Activated CD4-positive, alpha-beta memory T cell treated with anti-CD3 and anti-CD28 coated beads, Interleukin-2, amount 10 ng/mL, durations not matched to agents 7 days and 5 days (primary cell): ENCODE measurements at regions not wholly inside any gene's neighbourhood (a gene's known extent, or its start where the extent isn't known, plus 50 kb on each side); places are given as distances from the start of the nearest gene placed in this dataset.

Experiments used
- CTCF ChIA-PET: fragments of 350-600 bp; sonication (Branson Sonifier 250); formaldehyde crosslinking; loops from one replicate; lab custom pipeline; 2021; ENCODE audit warnings: antibody characterized with exemption, inconsistent platforms; lab: Charles Lee
- POLR2A ChIA-PET: fragments of 350-600 bp; sonication (Branson Sonifier 250); formaldehyde crosslinking; loops from one replicate; lab custom pipeline; 2021; ENCODE audit warnings: antibody characterized with exemption; lab: Charles Lee
- DNase-seq: peaks from one replicate; pipeline ENCODE4 v3.0.0-alpha.2; 2020
- H3K27ac Mint-ChIP-seq: one replicate; pipeline ENCODE4 v1.8.0; 2021; ENCODE audit warnings: mild to moderate bottlenecking, mixed read lengths
- H3K27me3 Mint-ChIP-seq: one replicate; pipeline ENCODE4 v1.8.0; 2021; ENCODE audit warnings: mixed read lengths
- H3K36me3 Mint-ChIP-seq: one replicate; pipeline ENCODE4 v1.8.0; 2021; ENCODE audit warnings: low read depth, mixed read lengths
- H3K4me1 Mint-ChIP-seq: one replicate; pipeline ENCODE4 v1.8.0; 2021; ENCODE audit warnings: mixed read lengths
- H3K4me3 Mint-ChIP-seq: one replicate; pipeline ENCODE4 v1.8.0; 2021; ENCODE audit warnings: mild to moderate bottlenecking, mixed read lengths
- H3K9me3 Mint-ChIP-seq: one replicate; pipeline ENCODE4 v1.8.0; 2021; ENCODE audit warnings: mixed read lengths

DNA sequence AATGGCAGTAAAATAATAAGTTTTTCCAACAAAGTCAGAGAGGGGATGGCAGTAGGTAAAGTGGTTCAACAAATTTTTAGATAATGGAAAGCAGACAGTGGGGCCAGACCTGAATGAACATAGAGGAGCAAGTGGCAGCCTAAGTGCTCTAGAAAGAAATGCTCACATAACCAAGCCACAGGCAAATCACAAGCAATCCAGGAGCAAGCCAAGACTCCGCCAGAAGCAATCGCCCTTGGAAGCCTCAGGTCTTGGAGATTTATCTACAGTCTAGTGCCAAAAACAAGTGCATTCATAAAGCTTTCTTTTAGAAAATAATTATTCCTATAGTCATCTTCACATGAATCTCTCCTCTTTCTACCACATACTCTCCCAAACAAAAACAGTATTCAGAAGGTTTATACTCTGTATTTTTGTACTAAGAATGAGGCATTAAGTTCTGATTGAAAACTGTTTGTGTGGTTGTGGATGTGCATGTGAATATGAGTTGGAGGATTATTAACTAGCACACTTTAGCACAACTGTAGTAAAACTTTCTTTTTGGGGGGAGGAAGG is 375.5 kb downstream of the CDH9 start:
- ChIA-PET POLR2A (no interaction called here), CTCF (no interaction called here)
- H3K36me3 Mint-ChIP-seq, result no peaks in the 10 kb centered on the region
- H3K27me3 Mint-ChIP-seq, result no peaks in the 10 kb centered on the region
- H3K4me3 Mint-ChIP-seq, result no peak overlapping the region
- no peak for DNase-seq
- peaks cover 7% of the 10 kb centered on the region for H3K9me3 Mint-ChIP-seq
- no peaks in the 10 kb centered on the region for H3K4me1 Mint-ChIP-seq
- H3K27ac Mint-ChIP-seq, result no peak overlapping the region

DNA sequence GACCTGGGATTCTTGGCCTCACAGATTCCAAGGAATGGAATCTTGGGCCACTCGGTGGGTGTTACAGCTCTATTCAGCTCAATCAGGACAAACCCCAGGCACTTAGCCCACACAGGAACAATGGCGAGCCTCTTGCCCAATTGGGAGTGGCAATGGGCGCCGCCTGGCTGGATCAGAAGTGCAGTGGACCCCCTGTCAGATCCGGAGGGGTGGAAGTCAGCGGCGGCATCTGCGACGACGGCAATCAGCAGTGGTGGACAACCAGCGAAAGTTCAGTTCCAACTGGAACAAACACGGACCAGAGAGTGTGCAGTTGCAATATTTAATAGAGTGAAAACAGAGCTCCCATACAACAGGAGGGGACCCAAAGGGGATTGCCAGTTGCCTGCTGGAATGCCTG is 378.3 kb downstream of the CDH9 start:
- CTCF ChIA-PET, result no interaction called here
- Mint-ChIP-seq H3K9me3 (peaks cover 7% of the 10 kb centered on the region), H3K27ac (no peak overlapping the region), H3K4me3 (no peak overlapping the region), H3K36me3 (no peaks in the 10 kb centered on the region), H3K27me3 (no peaks in the 10 kb centered on the region), H3K4me1 (no peaks in the 10 kb centered on the region)
- POLR2A ChIA-PET, result no interaction called here
- no peak for DNase-seq

- ChIA-PET POLR2A (no interaction called here), CTCF (no interaction called here)
- DNase-seq, result no peak
- Mint-ChIP-seq H3K27me3 (no peaks in the 10 kb centered on the region), H3K27ac (no peak overlapping the region), H3K4me3 (no peak overlapping the region), H3K36me3 (no peaks in the 10 kb centered on the region), H3K4me1 (no peaks in the 10 kb centered on the region), H3K9me3 (peaks cover 21% of the 10 kb centered on the region)
Observed at GRCh38 chr5:26649000-26649399, 389.4 kb downstream of the CDH9 start.

GRCh38 chr5:26647781-26648180 is 390.6 kb downstream of the CDH9 start:
- no peak for DNase-seq
- Mint-ChIP-seq H3K9me3 (peaks cover 23% of the 10 kb centered on the region), H3K4me1 (no peaks in the 10 kb centered on the region), H3K27me3 (no peaks in the 10 kb centered on the region), H3K36me3 (no peaks in the 10 kb centered on the region), H3K4me3 (no peak overlapping the region), H3K27ac (no peak overlapping the region)
- ChIA-PET CTCF (no interaction called here), POLR2A (no interaction called here)

- no peak for DNase-seq
- no peak overlapping the region for H3K4me3 Mint-ChIP-seq
- peaks cover 20% of the 10 kb centered on the region for H3K9me3 Mint-ChIP-seq
- no peaks in the 10 kb centered on the region for H3K4me1 Mint-ChIP-seq
- ChIA-PET CTCF (no interaction called here), POLR2A (no interaction called here)
- H3K27me3 Mint-ChIP-seq, result no peaks in the 10 kb centered on the region
- no peak overlapping the region for H3K27ac Mint-ChIP-seq
- H3K36me3 Mint-ChIP-seq, result no peaks in the 10 kb centered on the region
Observed at GRCh38 chr5:26645659-26646058, 392.7 kb downstream of the CDH9 start.

- ChIA-PET CTCF (no interaction called here), POLR2A (no interaction called here)
- Mint-ChIP-seq H3K4me3 (no peak overlapping the region), H3K27me3 (no peaks in the 10 kb centered on the region), H3K36me3 (no peaks in the 10 kb centered on the region), H3K9me3 (peaks cover 24% of the 10 kb centered on the region), H3K4me1 (no peaks in the 10 kb centered on the region), H3K27ac (no peak overlapping the region)
- no peak for DNase-seq
Observed at GRCh38 chr5:26641492-26641891, 396.9 kb downstream of the CDH9 start.

GRCh38 chr5:26625099-26625498 is 413.3 kb downstream of the CDH9 start:
- ChIA-PET POLR2A (no interaction called here), CTCF (no interaction called here)
- Mint-ChIP-seq H3K27ac (no peak overlapping the region), H3K4me1 (no peaks in the 10 kb centered on the region), H3K4me3 (no peak overlapping the region), H3K27me3 (no peaks in the 10 kb centered on the region), H3K9me3 (peaks cover 4% of the 10 kb centered on the region), H3K36me3 (no peaks in the 10 kb centered on the region)
- DNase-seq, result no peak

DNA sequence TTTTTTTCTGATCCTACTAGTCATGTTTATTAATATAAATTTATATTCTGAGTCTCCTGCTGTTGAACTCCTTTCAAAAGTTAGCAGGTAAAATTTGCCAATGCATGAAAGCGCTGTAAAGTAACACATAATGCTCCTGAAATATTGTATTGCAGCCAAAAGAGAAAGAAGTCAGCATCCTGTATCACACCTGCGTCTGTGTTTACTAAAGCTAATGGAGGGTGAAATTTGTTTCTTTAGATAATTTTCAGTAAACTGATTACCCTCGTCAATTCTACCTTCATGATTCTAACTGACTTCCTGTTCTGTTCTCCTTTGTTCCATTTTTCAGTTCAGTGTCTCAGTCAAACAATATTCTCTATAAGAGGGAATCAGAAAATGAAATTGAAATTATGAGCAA is 415.4 kb downstream of the CDH9 start:
- Mint-ChIP-seq H3K27me3 (no peaks in the 10 kb centered on the region), H3K4me1 (no peaks in the 10 kb centered on the region), H3K4me3 (no peak overlapping the region), H3K27ac (no peak overlapping the region), H3K9me3 (peaks cover 4% of the 10 kb centered on the region), H3K36me3 (no peaks in the 10 kb centered on the region)
- CTCF ChIA-PET, result no interaction called here
- no peak for DNase-seq
- POLR2A ChIA-PET, result no interaction called here

DNA sequence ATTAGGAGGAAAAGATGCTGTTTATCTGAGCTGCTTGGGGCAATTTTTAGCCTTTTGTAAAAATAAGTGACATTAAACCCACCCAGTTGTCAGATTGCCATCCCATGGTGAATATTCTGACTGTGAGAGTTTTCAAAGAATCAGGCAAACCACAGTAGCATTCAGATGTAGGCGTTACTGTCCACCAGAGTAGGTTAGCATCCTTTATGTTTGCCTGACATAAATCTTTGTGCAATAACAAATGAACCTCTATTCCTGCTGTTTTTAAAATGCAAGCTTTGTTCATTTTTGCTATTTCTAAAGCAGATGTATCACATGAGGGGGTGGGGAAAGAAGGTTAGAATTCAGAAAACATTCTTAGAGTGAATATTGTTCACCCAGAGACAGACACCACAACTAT is 427.8 kb downstream of the CDH9 start:
- DNase-seq, result no peak
- no peak overlapping the region for H3K4me3 Mint-ChIP-seq
- ChIA-PET CTCF (no interaction called here), POLR2A (no interaction called here)
- no peaks in the 10 kb centered on the region for H3K4me1 Mint-ChIP-seq
- no peaks in the 10 kb centered on the region for H3K36me3 Mint-ChIP-seq
- H3K9me3 Mint-ChIP-seq, result peaks cover 11% of the 10 kb centered on the region
- no peaks in the 10 kb centered on the region for H3K27me3 Mint-ChIP-seq
- H3K27ac Mint-ChIP-seq, result no peak overlapping the region

GRCh38 chr5:26601563-26601962 is 436.8 kb downstream of the CDH9 start:
- POLR2A ChIA-PET, result no interaction called here
- H3K27me3 Mint-ChIP-seq, result no peaks in the 10 kb centered on the region
- no peaks in the 10 kb centered on the region for H3K4me1 Mint-ChIP-seq
- H3K9me3 Mint-ChIP-seq, result peaks cover 12% of the 10 kb centered on the region
- H3K36me3 Mint-ChIP-seq, result no peaks in the 10 kb centered on the region
- no peak overlapping the region for H3K4me3 Mint-ChIP-seq
- CTCF ChIA-PET, result no interaction called here
- no peak overlapping the region for H3K27ac Mint-ChIP-seq
- DNase-seq, result no peak

DNA sequence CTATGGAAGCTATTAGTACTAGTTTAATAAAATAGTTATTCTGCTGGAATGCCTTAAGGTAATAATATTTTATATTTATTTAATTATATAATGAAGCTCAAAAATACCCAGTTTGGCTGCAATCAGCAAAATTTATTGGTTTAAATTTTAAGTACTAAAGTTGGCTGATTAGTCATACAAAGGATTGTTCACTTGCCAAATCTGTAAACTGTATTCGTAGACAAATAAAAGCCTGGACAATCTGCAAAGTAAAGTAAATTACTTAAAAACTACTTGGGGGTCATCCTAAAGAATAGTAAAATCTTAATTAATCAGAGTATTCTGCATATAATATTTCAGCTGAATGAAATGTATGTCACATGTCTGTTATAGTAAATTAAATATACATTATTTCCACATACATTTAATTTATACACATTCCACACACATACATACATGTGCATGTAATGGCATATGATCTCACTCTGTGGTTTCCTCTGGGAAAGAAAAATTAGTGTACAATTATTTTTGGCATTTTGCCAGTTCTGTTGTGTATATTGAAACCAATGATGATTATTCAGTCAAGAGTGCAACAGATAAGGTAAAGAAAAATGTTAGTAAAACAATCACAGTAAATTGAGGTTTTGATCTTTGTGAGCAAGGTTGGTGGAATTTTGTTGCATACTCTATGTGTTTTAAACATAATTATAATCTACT is 455.9 kb downstream of the CDH9 start:
- ChIA-PET CTCF (no interaction called here), POLR2A (no interaction called here)
- Mint-ChIP-seq H3K27me3 (no peaks in the 10 kb centered on the region), H3K9me3 (peaks cover 13% of the 10 kb centered on the region), H3K4me3 (no peak overlapping the region), H3K27ac (no peak overlapping the region), H3K4me1 (no peaks in the 10 kb centered on the region), H3K36me3 (no peaks in the 10 kb centered on the region)
- no peak for DNase-seq

GRCh38 chr5:26579712-26580111 is 458.7 kb downstream of the CDH9 start:
- DNase-seq, result no peak
- Mint-ChIP-seq H3K27me3 (no peaks in the 10 kb centered on the region), H3K36me3 (no peaks in the 10 kb centered on the region), H3K9me3 (peaks cover 8% of the 10 kb centered on the region), H3K4me1 (no peaks in the 10 kb centered on the region), H3K27ac (no peak overlapping the region), H3K4me3 (no peak overlapping the region)
- CTCF ChIA-PET, result no interaction called here
- POLR2A ChIA-PET, result no interaction called here

- POLR2A ChIA-PET, result no interaction called here
- Mint-ChIP-seq H3K9me3 (peaks cover 8% of the 10 kb centered on the region), H3K36me3 (no peaks in the 10 kb centered on the region), H3K4me1 (no peaks in the 10 kb centered on the region), H3K27ac (no peak overlapping the region), H3K27me3 (no peaks in the 10 kb centered on the region), H3K4me3 (no peak overlapping the region)
- DNase-seq, result no peak
- CTCF ChIA-PET, result no interaction called here
Observed at GRCh38 chr5:26578002-26578401, 460.4 kb downstream of the CDH9 start.

DNA sequence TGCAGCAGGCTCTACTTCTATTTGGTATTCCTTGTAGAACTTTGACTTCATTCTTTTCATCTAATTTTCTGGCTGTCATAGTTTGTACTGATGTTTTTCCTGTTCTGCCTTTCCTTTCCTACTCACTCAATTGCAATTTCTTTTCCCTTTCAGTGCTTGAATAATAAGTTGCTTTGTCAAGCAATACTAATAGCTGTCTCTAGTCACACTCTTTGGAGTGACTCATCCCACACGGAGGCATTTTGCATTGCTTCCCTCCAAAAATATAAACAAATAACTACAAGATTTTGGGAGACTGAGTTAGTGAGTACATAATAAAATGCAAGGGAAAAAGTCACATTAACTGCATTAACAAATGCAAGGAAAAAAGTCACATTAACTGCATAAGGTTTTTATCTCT is 465.9 kb downstream of the CDH9 start:
- no peak overlapping the region for H3K27ac Mint-ChIP-seq
- CTCF ChIA-PET, result no interaction called here
- peaks cover 9% of the 10 kb centered on the region for H3K9me3 Mint-ChIP-seq
- DNase-seq, result no peak
- H3K4me3 Mint-ChIP-seq, result no peak overlapping the region
- H3K4me1 Mint-ChIP-seq, result no peaks in the 10 kb centered on the region
- POLR2A ChIA-PET, result no interaction called here
- H3K36me3 Mint-ChIP-seq, result no peaks in the 10 kb centered on the region
- no peaks in the 10 kb centered on the region for H3K27me3 Mint-ChIP-seq
